ENCODE measurements at regions not wholly inside any gene's neighbourhood (a gene's known extent, or its start where the extent isn't known, plus 50 kb on each side); places are given as distances from the start of the nearest gene placed in this dataset.

- TF ChIP-seq CTCF (conservative IDR thresholded peaks at IDR 0.05 in 1 of 2, IDR thresholded peaks at IDR 0.05 in 1 of 2; ENCODE audit: low read depth in 1 of 2, low read length in 2 of 2) (no peak), EZH2 (IDR thresholded peaks at IDR 0.05; ENCODE audit: low read length, missing control alignments) (no peak)
Measured at GRCh38 chr12:93043192-93043876, 114.2 kb upstream of the EEA1 start.
